ENCODE measurements at regions not wholly inside any gene's neighbourhood (a gene's known extent, or its start where the extent isn't known, plus 50 kb on each side); places are given as distances from the start of the nearest gene placed in this dataset.

DNA sequence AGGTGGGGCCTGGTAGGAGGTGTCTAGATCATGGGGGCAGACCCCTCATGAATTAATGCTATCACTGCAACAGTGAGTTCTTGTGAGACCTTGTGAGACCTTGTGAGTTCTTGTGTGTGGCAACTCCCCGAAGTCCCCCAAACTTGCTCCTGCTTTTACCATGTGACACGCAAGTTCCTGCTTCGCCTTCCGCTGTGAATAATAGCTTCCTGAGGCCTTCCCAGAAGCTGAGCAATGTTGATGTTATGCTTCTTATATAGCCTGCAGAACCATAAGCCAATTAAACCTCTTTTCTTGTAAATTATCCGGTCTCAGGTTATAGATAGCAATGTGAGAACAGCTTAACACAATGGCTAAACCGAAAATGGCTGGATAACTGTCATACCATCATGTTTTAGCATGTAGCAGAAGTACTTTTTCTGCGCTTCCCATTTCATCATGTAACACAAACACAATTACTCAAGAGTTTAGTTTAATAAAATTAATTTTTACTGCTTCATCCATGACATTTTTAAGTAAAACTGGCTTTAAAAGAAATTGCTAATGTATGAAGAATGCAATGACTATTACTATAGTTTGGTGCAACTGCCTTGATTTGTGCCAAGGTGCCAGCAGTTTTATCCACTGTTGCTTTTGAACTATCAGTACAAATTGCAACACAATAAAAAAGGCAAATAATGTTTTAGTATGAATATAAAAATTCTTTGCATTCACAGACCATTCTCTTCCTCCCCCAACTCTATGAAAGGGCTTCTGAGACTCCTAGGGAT, 87.7 kb upstream of the TMEM168 start:
- Histone ChIP-seq H3K9me2 (ENCODE audit: insufficient read depth) (no peaks in the 10 kb centered on the region), H3K27me3 (ENCODE audit: insufficient read depth, low read length) (no peaks in the 10 kb centered on the region), H3K9ac (ENCODE audit: low read length) (no peak overlapping the region), H3K9me3 (ENCODE audit: control insufficient read depth in 1 of 2, insufficient read depth in 1 of 2, low read depth in 1 of 2, low read length in 2 of 2) (no peaks in the 10 kb centered on the region), H3K27ac (ENCODE audit: low read depth, low read length) (no peak overlapping the region), H4K20me1 (ENCODE audit: insufficient read depth) (no peaks in the 10 kb centered on the region), H3K4me2 (ENCODE audit: low read length) (no peak overlapping the region), H2AFZ (ENCODE audit: low read depth, low read length, poor library complexity, severe bottlenecking) (no peak overlapping the region), H3K4me1 (ENCODE audit: control insufficient read depth in 1 of 2, insufficient read depth in 2 of 2, low read length in 2 of 2) (no peaks in the 10 kb centered on the region), H3K36me3 (ENCODE audit: control insufficient read depth in 1 of 2, insufficient read depth in 2 of 2, low read length in 2 of 2) (no peaks in the 10 kb centered on the region), H3K4me3 (replicated peaks in 1 of 2; ENCODE audit: low read depth in 1 of 2, low read length in 2 of 2) (no peak overlapping the region), H3K79me2 (ENCODE audit: insufficient read depth, low read length) (no peaks in the 10 kb centered on the region)
- ChIA-PET POLR2A (no interaction called here), CTCF (no interaction called here), RAD21 (ENCODE audit: low non-redundant PET in 1 of 2, low total read pairs in 2 of 2, uncharacterized antibody in 2 of 2, unreplicated experiment in 2 of 2) (no interaction called here)
- BruUV-seq (replicated peaks), result no TSS peak
- ATAC-seq (no peak), DNase-seq (ENCODE audit: low read depth, low spot score) (no peak)
- TF ChIP-seq MAX (IDR thresholded peaks at IDR 0.05) (no peak), FOSL1 (IDR thresholded peaks at IDR 0.05; ENCODE audit: low read depth) (no peak), CTCF (IDR thresholded peaks at IDR 0.05 in 2 of 3, conservative IDR thresholded peaks at IDR 0.05 in 1 of 3; ENCODE audit: borderline replicate concordance in 1 of 3, insufficient read depth in 1 of 3, low read depth in 2 of 3, low read length in 2 of 3) (no peak), EZH2phosphoT487 (IDR thresholded peaks at IDR 0.05; ENCODE audit: borderline replicate concordance) (no peak), EGR1 (IDR thresholded peaks at IDR 0.05; ENCODE audit: low read depth) (no peak), SP1 (IDR thresholded peaks at IDR 0.05; ENCODE audit: low read depth) (no peak), CEBPB (IDR thresholded peaks at IDR 0.05; ENCODE audit: low read depth) (no peak), RAD21 (IDR thresholded peaks at IDR 0.05; ENCODE audit: low read depth) (no peak), ZNF274 (IDR thresholded peaks at IDR 0.05; ENCODE audit: low read depth, low read length) (no peak), CBX3 (IDR thresholded peaks at IDR 0.05; ENCODE audit: low read depth) (no peak), EZH2 (IDR thresholded peaks at IDR 0.05) (no peak)
- intact Hi-C loops (cut with micrococcal nuclease), result no loop called here
